ENCODE measurements at regions not wholly inside any gene's neighbourhood (a gene's known extent, or its start where the extent isn't known, plus 50 kb on each side); places are given as distances from the start of the nearest gene placed in this dataset.
"Not testable (repeated sequence)": the region's sequence is repeated elsewhere in the genome, so short reads cannot be mapped to it uniquely, and the experiment has no call there.

- Histone ChIP-seq H3K36me3 (ENCODE audit: control insufficient read depth in 1 of 2, insufficient read depth in 2 of 2, low read length in 1 of 2) (no peaks in the 10 kb centered on the region), H3K27me3 (ENCODE audit: control insufficient read depth in 1 of 2, insufficient read depth in 2 of 2, low read length in 1 of 2) (no peaks in the 10 kb centered on the region), H3K9me3 (ENCODE audit: control insufficient read depth, low read length) (no peaks in the 10 kb centered on the region), H3K4me1 (ENCODE audit: control insufficient read depth in 1 of 2, insufficient read depth in 2 of 2, low read length in 2 of 2) (peaks cover 0 to 5% of the 10 kb centered on the region in 2 donors), H3K27ac (ENCODE audit: low read depth in 1 of 2, low read length in 2 of 2) (no peak overlapping the region), H3K4me3 (ENCODE audit: low read length in 2 of 2) (no peak overlapping the region)
- 1 to 6% methylated on average over 2 of the region's 2 CpGs for WGBS, 2 donors
- ATAC-seq (ENCODE audit: low FRiP score) (no peak), DNase-seq (no peak)
- intact Hi-C loops (cut with DNase I) = no loop called here
These were observed 106.3 kb upstream of the SNX2 start for GRCh38 chr5:122668552-122668951.

DNA sequence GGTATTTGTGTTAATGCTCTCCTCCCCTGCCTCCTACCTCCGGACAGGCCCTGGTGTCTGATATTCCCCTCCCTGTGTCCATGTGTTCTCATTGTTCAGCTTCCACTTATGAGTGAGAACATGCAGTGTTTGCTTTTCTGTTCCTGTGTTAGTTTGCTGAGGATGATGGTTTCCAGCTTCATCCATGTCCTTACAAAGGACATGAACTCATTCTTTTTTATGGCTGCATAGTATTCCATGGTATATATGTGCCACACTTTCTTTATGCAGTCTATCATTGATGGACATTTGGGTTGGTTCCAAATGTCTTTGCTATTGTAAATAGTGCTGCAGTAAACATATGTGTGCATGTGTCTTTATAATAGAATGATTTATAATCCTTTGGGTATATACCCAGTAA, 105.2 kb upstream of the SNX2 start:
- H3K27me3 ChIP-seq (ENCODE audit: control insufficient read depth in 1 of 2, insufficient read depth in 2 of 2, low read length in 1 of 2); DNase-seq; H3K4me3 ChIP-seq (ENCODE audit: low read length in 2 of 2); H3K4me1 ChIP-seq (ENCODE audit: control insufficient read depth in 1 of 2, insufficient read depth in 2 of 2, low read length in 2 of 2); H3K9me3 ChIP-seq (ENCODE audit: control insufficient read depth, low read length); H3K36me3 ChIP-seq (ENCODE audit: control insufficient read depth in 1 of 2, insufficient read depth in 2 of 2, low read length in 1 of 2); H3K27ac ChIP-seq (ENCODE audit: low read depth in 1 of 2, low read length in 2 of 2); intact Hi-C loops (cut with DNase I); ATAC-seq (ENCODE audit: low FRiP score): not testable (repeated sequence)
- WGBS, 2 donors = 24 to 73% methylated on average over 1 of the region's 1 CpG

GRCh38 chr5:122673343-122673742, 101.5 kb upstream of the SNX2 start:
- Histone ChIP-seq H3K4me3 (ENCODE audit: low read length in 2 of 2) (no peak overlapping the region), H3K27me3 (ENCODE audit: control insufficient read depth in 1 of 2, insufficient read depth in 2 of 2, low read length in 1 of 2) (no peaks in the 10 kb centered on the region), H3K4me1 (ENCODE audit: control insufficient read depth in 1 of 2, insufficient read depth in 2 of 2, low read length in 2 of 2) (peaks cover 0 to under 1% of the 10 kb centered on the region in 2 donors), H3K27ac (ENCODE audit: low read depth in 1 of 2, low read length in 2 of 2) (no peak overlapping the region), H3K9me3 (ENCODE audit: control insufficient read depth, low read length) (no peaks in the 10 kb centered on the region), H3K36me3 (ENCODE audit: control insufficient read depth in 1 of 2, insufficient read depth in 2 of 2, low read length in 1 of 2) (no peaks in the 10 kb centered on the region)
- DNase-seq (peak in 1 of 2 donors; percentile 64), ATAC-seq (ENCODE audit: low FRiP score) (peak; percentile 84)
- intact Hi-C loops (cut with DNase I) = no loop called here
- WGBS, 2 donors = 61 to 75% methylated on average over 3 of the region's 3 CpGs

DNA sequence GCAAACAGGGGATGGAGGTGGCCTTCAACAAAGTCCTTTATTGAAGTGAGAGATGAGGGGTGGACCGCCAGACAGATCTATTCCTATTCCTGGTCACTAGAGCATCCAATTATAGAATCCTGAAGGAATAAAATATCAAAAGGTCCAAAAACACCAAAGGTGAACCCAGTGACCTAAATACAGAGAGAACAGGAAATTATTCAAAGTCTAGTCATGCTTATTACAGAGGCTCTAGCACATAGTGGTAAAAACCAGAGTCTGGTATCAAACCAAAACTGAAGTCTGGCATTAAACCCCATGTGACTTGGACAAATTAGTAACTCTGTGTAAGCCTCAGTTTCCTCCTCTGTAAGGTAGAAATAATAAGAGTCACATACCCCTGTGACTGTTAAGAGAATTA, 100.5 kb upstream of the SNX2 start:
- H3K36me3 ChIP-seq (ENCODE audit: control insufficient read depth in 1 of 2, insufficient read depth in 2 of 2, low read length in 1 of 2) = no peaks in the 10 kb centered on the region
- no peaks in the 10 kb centered on the region for H3K4me1 ChIP-seq (ENCODE audit: control insufficient read depth in 1 of 2, insufficient read depth in 2 of 2, low read length in 2 of 2)
- H3K27me3 ChIP-seq (ENCODE audit: control insufficient read depth in 1 of 2, insufficient read depth in 2 of 2, low read length in 1 of 2) = no peaks in the 10 kb centered on the region
- DNase-seq = no peak
- no peak overlapping the region for H3K27ac ChIP-seq (ENCODE audit: low read depth in 1 of 2, low read length in 2 of 2)
- H3K4me3 ChIP-seq (ENCODE audit: low read length in 2 of 2) = no peak overlapping the region
- ATAC-seq (ENCODE audit: low FRiP score) = no peak
- no peaks in the 10 kb centered on the region for H3K9me3 ChIP-seq (ENCODE audit: control insufficient read depth, low read length)
- intact Hi-C loops (cut with DNase I) = no loop called here
- WGBS, 2 donors = 81% methylated on average over 1 of the region's 1 CpG

- Histone ChIP-seq H3K27ac (ENCODE audit: low read depth in 1 of 2, low read length in 2 of 2) (no peak overlapping the region), H3K4me1 (ENCODE audit: control insufficient read depth in 1 of 2, insufficient read depth in 2 of 2, low read length in 2 of 2) (no peaks in the 10 kb centered on the region), H3K4me3 (ENCODE audit: low read length in 2 of 2) (no peak overlapping the region), H3K27me3 (ENCODE audit: control insufficient read depth in 1 of 2, insufficient read depth in 2 of 2, low read length in 1 of 2) (no peaks in the 10 kb centered on the region), H3K36me3 (ENCODE audit: control insufficient read depth in 1 of 2, insufficient read depth in 2 of 2, low read length in 1 of 2) (no peaks in the 10 kb centered on the region), H3K9me3 (ENCODE audit: control insufficient read depth, low read length) (no peaks in the 10 kb centered on the region)
- intact Hi-C loops (cut with DNase I) = no loop called here
- no peak for DNase-seq
- WGBS, 2 donors = 79 to 83% methylated on average over 3 of the region's 3 CpGs
- no peak for ATAC-seq (ENCODE audit: low FRiP score)
These were observed 94.1 kb upstream of the SNX2 start for GRCh38 chr5:122680623-122681350.

DNA sequence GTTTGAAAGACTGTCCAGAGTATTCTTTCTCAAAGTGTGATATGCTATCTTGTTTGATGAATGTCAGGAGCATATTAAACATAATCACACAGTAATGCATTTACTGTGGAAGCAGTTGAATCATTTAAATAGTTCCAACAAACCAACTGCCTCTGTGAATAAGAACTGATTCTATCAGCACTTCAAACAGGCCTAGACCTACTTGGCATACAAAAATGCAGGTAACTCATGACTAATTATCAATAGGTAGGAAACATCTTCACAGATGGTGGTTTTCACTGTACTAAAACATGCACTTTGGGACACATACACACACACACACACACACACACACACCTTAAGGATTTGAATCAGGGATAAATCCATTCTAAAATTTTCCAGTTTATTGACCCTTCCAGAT, 91.2 kb upstream of the SNX2 start:
- ATAC-seq (ENCODE audit: low FRiP score) = no peak

GRCh38 chr5:122690266-122690665, 84.6 kb upstream of the SNX2 start:
- Histone ChIP-seq H3K27me3 (ENCODE audit: control insufficient read depth in 1 of 2, insufficient read depth in 2 of 2, low read length in 1 of 2) (no peaks in the 10 kb centered on the region), H3K27ac (ENCODE audit: low read depth in 1 of 2, low read length in 2 of 2) (no peak overlapping the region), H3K36me3 (ENCODE audit: control insufficient read depth in 1 of 2, insufficient read depth in 2 of 2, low read length in 1 of 2) (no peaks in the 10 kb centered on the region), H3K4me3 (ENCODE audit: low read length in 2 of 2) (no peak overlapping the region), H3K9me3 (ENCODE audit: control insufficient read depth, low read length) (no peaks in the 10 kb centered on the region), H3K4me1 (ENCODE audit: control insufficient read depth in 1 of 2, insufficient read depth in 2 of 2, low read length in 2 of 2) (no peaks in the 10 kb centered on the region)
- intact Hi-C loops (cut with DNase I) = no loop called here
- no peak for ATAC-seq (ENCODE audit: low FRiP score)
- WGBS, 2 donors = 83 to 91% methylated on average over 1 of the region's 1 CpG
- no peak for DNase-seq

More for the DNA sequence above, 91.2 kb upstream of the SNX2 start:
- Histone ChIP-seq H3K9me3 (ENCODE audit: control insufficient read depth, low read length) (no peaks in the 10 kb centered on the region), H3K4me3 (ENCODE audit: low read length in 2 of 2) (no peak overlapping the region), H3K27ac (ENCODE audit: low read depth in 1 of 2, low read length in 2 of 2) (no peak overlapping the region), H3K36me3 (ENCODE audit: control insufficient read depth in 1 of 2, insufficient read depth in 2 of 2, low read length in 1 of 2) (no peaks in the 10 kb centered on the region), H3K4me1 (ENCODE audit: control insufficient read depth in 1 of 2, insufficient read depth in 2 of 2, low read length in 2 of 2) (no peaks in the 10 kb centered on the region), H3K27me3 (ENCODE audit: control insufficient read depth in 1 of 2, insufficient read depth in 2 of 2, low read length in 1 of 2) (no peaks in the 10 kb centered on the region)
- intact Hi-C loops (cut with DNase I) = no loop called here
- DNase-seq = no peak

- intact Hi-C loops (cut with DNase I) = no loop called here
These were observed 82.9 kb upstream of the SNX2 start for GRCh38 chr5:122691931-122692330.

DNA sequence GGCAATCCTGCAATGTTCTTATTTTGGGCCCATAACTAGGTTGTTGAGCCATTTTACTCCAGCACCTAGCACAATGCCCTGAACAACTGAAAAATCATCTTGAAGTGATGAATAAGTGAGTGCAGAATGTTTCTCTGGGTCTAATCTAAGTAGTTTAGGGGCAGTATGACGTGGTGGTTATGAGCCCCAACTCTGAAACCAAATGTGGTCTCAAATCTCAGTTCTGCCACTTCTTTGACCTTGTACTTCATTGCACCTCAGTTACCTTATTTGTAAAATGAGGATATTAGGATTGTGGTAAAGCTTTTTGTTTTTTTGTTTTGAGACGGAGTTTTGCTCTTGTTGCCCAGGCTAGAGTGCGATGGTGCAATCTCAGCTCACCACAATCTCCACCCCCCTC, 80.9 kb upstream of the SNX2 start:
- ATAC-seq (ENCODE audit: low FRiP score) (no peak), DNase-seq (no peak)
- no peak overlapping the region for H3K4me3 ChIP-seq (ENCODE audit: low read length in 2 of 2)
- H3K9me3 ChIP-seq (ENCODE audit: control insufficient read depth, low read length) = no peaks in the 10 kb centered on the region
- no peaks in the 10 kb centered on the region for H3K4me1 ChIP-seq (ENCODE audit: control insufficient read depth in 1 of 2, insufficient read depth in 2 of 2, low read length in 2 of 2)
- H3K27me3 ChIP-seq (ENCODE audit: control insufficient read depth in 1 of 2, insufficient read depth in 2 of 2, low read length in 1 of 2) = no peaks in the 10 kb centered on the region
- intact Hi-C loops (cut with DNase I) = no loop called here
- no peaks in the 10 kb centered on the region for H3K36me3 ChIP-seq (ENCODE audit: control insufficient read depth in 1 of 2, insufficient read depth in 2 of 2, low read length in 1 of 2)
- WGBS, 2 donors = 81 to 95% methylated on average over 3 of the region's 3 CpGs
- no peak overlapping the region for H3K27ac ChIP-seq (ENCODE audit: low read depth in 1 of 2, low read length in 2 of 2)

More at GRCh38 chr5:122691931-122692330, 82.9 kb upstream of the SNX2 start:
- DNase-seq = no peak
- Histone ChIP-seq H3K27me3 (ENCODE audit: control insufficient read depth in 1 of 2, insufficient read depth in 2 of 2, low read length in 1 of 2) (no peaks in the 10 kb centered on the region), H3K4me3 (ENCODE audit: low read length in 2 of 2) (no peak overlapping the region), H3K9me3 (ENCODE audit: control insufficient read depth, low read length) (no peaks in the 10 kb centered on the region), H3K4me1 (ENCODE audit: control insufficient read depth in 1 of 2, insufficient read depth in 2 of 2, low read length in 2 of 2) (no peaks in the 10 kb centered on the region), H3K27ac (ENCODE audit: low read depth in 1 of 2, low read length in 2 of 2) (no peak overlapping the region), H3K36me3 (ENCODE audit: control insufficient read depth in 1 of 2, insufficient read depth in 2 of 2, low read length in 1 of 2) (no peaks in the 10 kb centered on the region)
- no peak for ATAC-seq (ENCODE audit: low FRiP score)
- 93 to 96% methylated on average over 3 of the region's 3 CpGs for WGBS, 2 donors

Data from aorta (tissue), 5 donors.